DOHH2 (cell line): ENCODE measurements at regions not wholly inside any gene's neighbourhood (a gene's known extent, or its start where the extent isn't known, plus 50 kb on each side); places are given as distances from the start of the nearest gene placed in this dataset.

Source experiments
- EZH2phosphoT487 ChIP-seq: fragments of 200-600 bp; sonication (generic); IDR thresholded peaks from 2 replicates; pipeline ENCODE4 v1.6.1; 2017; ENCODE audit warnings: borderline replicate concordance, mild to moderate bottlenecking, antibody characterized with exemption, low read length, moderate library complexity, mixed read lengths
- TF ChIP-seq, protein P1 (sequence below): fragments of 200-600 bp; sonication (generic); IDR thresholded peaks from one replicate; pipeline ENCODE4 v1.5.1; 2014; ENCODE audit warnings: antibody characterized with exemption, mild to moderate bottlenecking, low read depth, low read length; ENCODE audit not compliant: poor library complexity, severe bottlenecking

DNA sequence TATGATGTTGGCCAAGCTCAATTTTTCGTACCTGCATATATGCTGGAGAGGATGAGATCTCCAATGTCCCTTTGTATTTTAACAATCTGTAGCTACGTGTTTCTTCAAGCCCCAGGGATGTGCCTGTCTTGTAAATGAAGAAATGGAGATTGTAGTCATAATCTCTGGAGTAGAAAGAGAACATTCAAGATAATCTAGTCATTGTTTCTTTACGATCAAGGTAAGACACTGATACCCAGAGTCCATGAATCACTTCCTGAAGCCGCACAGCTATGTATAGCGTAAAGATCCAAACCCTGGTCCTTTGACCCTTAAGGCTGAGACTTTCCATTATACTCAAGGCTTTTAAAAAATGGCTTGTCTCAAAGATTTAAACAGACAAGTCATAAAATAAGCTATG lies 205.5 kb downstream of the HS3ST3B1 start:
- TF ChIP-seq, protein P1, sequence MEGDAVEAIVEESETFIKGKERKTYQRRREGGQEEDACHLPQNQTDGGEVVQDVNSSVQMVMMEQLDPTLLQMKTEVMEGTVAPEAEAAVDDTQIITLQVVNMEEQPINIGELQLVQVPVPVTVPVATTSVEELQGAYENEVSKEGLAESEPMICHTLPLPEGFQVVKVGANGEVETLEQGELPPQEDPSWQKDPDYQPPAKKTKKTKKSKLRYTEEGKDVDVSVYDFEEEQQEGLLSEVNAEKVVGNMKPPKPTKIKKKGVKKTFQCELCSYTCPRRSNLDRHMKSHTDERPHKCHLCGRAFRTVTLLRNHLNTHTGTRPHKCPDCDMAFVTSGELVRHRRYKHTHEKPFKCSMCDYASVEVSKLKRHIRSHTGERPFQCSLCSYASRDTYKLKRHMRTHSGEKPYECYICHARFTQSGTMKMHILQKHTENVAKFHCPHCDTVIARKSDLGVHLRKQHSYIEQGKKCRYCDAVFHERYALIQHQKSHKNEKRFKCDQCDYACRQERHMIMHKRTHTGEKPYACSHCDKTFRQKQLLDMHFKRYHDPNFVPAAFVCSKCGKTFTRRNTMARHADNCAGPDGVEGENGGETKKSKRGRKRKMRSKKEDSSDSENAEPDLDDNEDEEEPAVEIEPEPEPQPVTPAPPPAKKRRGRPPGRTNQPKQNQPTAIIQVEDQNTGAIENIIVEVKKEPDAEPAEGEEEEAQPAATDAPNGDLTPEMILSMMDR = no peak
- TF ChIP-seq EZH2phosphoT487 = no peak
